ENCODE measurements at regions not wholly inside any gene's neighbourhood (a gene's known extent, or its start where the extent isn't known, plus 50 kb on each side); places are given as distances from the start of the nearest gene placed in this dataset.

GRCh38 chr7:155935005-155935557, 122.8 kb upstream of the SHH start:
- TF ChIP-seq, protein P1, sequence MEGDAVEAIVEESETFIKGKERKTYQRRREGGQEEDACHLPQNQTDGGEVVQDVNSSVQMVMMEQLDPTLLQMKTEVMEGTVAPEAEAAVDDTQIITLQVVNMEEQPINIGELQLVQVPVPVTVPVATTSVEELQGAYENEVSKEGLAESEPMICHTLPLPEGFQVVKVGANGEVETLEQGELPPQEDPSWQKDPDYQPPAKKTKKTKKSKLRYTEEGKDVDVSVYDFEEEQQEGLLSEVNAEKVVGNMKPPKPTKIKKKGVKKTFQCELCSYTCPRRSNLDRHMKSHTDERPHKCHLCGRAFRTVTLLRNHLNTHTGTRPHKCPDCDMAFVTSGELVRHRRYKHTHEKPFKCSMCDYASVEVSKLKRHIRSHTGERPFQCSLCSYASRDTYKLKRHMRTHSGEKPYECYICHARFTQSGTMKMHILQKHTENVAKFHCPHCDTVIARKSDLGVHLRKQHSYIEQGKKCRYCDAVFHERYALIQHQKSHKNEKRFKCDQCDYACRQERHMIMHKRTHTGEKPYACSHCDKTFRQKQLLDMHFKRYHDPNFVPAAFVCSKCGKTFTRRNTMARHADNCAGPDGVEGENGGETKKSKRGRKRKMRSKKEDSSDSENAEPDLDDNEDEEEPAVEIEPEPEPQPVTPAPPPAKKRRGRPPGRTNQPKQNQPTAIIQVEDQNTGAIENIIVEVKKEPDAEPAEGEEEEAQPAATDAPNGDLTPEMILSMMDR (conservative IDR thresholded peaks at IDR 0.05; ENCODE audit: low read depth, low read length), result no peak
- no peak for TF ChIP-seq MXI1 (IDR thresholded peaks at IDR 0.05; ENCODE audit: borderline replicate concordance, low read depth, low read length)
- TF ChIP-seq POLR2A (IDR thresholded peaks at IDR 0.05; ENCODE audit: low read depth, low read length), result no peak
- TF ChIP-seq, protein P2, sequence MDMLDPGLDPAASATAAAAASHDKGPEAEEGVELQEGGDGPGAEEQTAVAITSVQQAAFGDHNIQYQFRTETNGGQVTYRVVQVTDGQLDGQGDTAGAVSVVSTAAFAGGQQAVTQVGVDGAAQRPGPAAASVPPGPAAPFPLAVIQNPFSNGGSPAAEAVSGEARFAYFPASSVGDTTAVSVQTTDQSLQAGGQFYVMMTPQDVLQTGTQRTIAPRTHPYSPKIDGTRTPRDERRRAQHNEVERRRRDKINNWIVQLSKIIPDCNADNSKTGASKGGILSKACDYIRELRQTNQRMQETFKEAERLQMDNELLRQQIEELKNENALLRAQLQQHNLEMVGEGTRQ (IDR thresholded peaks at IDR 0.05; ENCODE audit: low read depth, low read length), result no peak
- TF ChIP-seq SMC3 (IDR thresholded peaks at IDR 0.05; ENCODE audit: low read depth, low read length), result no peak
- TF ChIP-seq RCOR1 (IDR thresholded peaks at IDR 0.05; ENCODE audit: insufficient replicate concordance, low read length), result no peak
- no peak for TF ChIP-seq BHLHE40 (IDR thresholded peaks at IDR 0.05; ENCODE audit: low read depth, low read length)
- TF ChIP-seq, protein P3, sequence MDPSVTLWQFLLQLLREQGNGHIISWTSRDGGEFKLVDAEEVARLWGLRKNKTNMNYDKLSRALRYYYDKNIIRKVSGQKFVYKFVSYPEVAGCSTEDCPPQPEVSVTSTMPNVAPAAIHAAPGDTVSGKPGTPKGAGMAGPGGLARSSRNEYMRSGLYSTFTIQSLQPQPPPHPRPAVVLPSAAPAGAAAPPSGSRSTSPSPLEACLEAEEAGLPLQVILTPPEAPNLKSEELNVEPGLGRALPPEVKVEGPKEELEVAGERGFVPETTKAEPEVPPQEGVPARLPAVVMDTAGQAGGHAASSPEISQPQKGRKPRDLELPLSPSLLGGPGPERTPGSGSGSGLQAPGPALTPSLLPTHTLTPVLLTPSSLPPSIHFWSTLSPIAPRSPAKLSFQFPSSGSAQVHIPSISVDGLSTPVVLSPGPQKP (IDR thresholded peaks at IDR 0.05; ENCODE audit: borderline replicate concordance, low read depth, low read length), result no peak
- no peak for TF ChIP-seq MAZ (IDR thresholded peaks at IDR 0.05; ENCODE audit: borderline replicate concordance, low read depth, low read length)
- TF ChIP-seq RAD21 (IDR thresholded peaks at IDR 0.05; ENCODE audit: low read length), result no peak
- TF ChIP-seq RFX5 (IDR thresholded peaks at IDR 0.05; ENCODE audit: low read depth, low read length), result no peak
- TF ChIP-seq CEBPB (IDR thresholded peaks at IDR 0.05; ENCODE audit: low read depth, low read length), result no peak
- TF ChIP-seq CHD1 (IDR thresholded peaks at IDR 0.05; ENCODE audit: low read depth, low read length), result no peak
- no peak for TF ChIP-seq FOS (IDR thresholded peaks at IDR 0.05; ENCODE audit: low read depth, low read length)
